H1 (cell line): ENCODE measurements at regions not wholly inside any gene's neighbourhood (a gene's known extent, or its start where the extent isn't known, plus 50 kb on each side); places are given as distances from the start of the nearest gene placed in this dataset.

ENCODE experiments used
- CHD2 ChIP-seq: IDR thresholded peaks from 2 replicates; pipeline ENCODE4 v1.6.1; 2012; ENCODE audit warnings: low read length, improper control_type of control experiment
- CTBP2 ChIP-seq: IDR thresholded peaks from 2 replicates; pipeline ENCODE4 v1.7.0; 2011; ENCODE audit warnings: borderline replicate concordance, mild to moderate bottlenecking, moderate library complexity, mixed read lengths, low read length; ENCODE audit not compliant: insufficient read depth, insufficient read length
- RAD21 ChIP-seq, 2 experiments: IDR thresholded peaks in 1 of 2; conservative IDR thresholded peaks in 1 of 2; 2 replicates each; pipeline ENCODE4 v1.6.1; 2011; ENCODE audit warnings: low read depth in 2 of 2, low read length in 2 of 2, improper control_type of control experiment in 1 of 2, inconsistent platforms in 1 of 2, mild to moderate bottlenecking in 1 of 2, moderate library complexity in 1 of 2

- no peak for TF ChIP-seq RAD21 (IDR thresholded peaks at IDR 0.05 in 1 of 2, conservative IDR thresholded peaks at IDR 0.05 in 1 of 2; ENCODE audit: low read depth in 2 of 2, low read length in 2 of 2)
- no peak for TF ChIP-seq CHD2
- no peak for TF ChIP-seq CTBP2
Measured at GRCh38 chr12:78534311-78534710, 330.3 kb upstream of the SYT1 start (continued).
